ENCODE measurements at regions not wholly inside any gene's neighbourhood (a gene's known extent, or its start where the extent isn't known, plus 50 kb on each side); places are given as distances from the start of the nearest gene placed in this dataset.
A peak's percentile ranks its signal among the peaks of the same experiment; 100 is the strongest.
"Not testable (repeated sequence)": the region's sequence is repeated elsewhere in the genome, so short reads cannot be mapped to it uniquely, and the experiment has no call there.

DNA sequence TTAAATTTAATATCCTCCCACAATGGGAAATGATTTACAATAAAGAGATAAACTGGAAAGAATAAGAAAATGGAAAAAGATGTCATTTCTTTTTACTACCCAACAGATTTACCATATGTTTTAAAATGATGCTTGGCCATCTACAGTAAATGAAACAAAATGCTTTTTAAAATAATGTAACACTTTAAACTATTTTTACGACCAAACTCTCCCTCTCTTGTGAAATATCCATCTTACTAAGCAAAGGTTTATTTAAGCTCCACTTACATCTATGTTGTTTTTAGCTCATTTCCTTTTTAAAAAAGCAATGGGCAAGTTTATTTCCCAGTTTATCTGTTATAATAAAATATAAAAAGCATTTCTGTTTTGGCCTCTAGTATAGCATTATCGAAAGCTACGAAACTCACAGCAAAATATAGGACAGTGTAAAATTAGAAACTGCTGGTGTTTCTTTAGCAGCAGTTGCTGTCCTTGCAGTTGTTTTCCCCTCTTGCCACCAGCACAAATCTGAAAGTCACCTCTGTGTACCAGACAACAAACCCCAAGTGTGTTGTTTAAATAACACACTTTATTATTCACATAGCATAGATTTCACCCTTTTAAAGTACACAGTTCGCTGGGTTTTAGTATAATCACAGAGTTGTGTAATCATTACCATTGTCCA, 195.1 kb downstream of the CDRT15L2 start:
- no peak for DNase-seq

DNA sequence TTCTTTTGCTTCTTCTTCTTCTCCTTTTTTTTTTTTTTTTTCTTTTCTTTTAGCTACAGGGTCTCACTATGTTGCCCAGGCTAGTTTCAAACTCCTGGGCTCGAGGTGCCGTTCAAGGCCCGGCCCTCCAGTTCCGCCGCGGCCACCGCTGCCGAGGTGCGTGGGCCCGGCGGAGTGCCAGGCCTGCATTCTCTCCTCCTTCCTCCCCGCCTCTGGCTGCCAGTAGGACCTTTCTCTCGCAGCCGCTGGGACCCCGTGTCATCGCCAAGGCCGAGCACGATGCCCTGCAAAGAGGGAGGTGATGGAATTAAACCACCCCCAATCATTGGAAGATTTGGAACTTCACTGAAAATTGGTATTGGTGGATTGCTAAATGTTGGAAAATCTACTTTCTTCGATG, 195.8 kb downstream of the CDRT15L2 start:
- no peak for DNase-seq

DNA sequence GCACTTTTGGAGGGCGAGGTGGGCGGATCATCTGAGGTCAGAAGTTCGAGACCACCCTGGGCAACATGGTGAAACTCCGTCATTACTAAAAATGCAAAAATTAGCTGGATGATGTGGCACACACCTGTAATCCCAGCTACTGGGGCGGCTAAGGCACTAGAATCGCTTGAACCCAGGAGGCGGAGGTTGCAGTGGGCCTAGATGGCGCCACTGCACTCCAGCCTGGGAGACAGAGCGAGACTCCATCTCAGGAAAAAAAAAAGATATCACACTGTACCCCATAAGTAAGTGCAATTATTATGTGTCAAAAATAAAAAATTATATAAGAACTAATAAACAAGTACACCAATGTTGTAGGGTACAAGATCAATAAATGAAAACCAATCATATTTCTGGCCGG, 200.0 kb downstream of the CDRT15L2 start:
- DNase-seq, result no peak

DNA sequence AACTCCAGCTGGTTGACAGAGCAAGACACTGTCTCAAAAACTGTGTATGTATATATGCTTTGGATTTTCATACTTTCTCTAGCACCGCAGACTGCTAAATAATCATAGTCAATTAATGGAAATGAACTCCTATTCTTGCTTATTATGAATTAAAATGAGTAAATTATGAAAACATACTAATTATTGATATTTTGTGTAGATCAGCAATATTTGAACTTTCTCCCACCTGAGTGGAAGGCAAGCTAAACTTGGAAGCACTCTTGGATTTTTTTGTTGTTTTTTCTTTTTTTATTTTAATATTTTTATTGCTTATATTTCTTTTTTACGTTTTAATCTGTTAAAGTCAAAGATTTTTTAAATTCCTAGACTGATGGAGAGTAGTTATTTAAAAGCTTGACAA, 201.7 kb downstream of the CDRT15L2 start:
- no peak for DNase-seq

DNA sequence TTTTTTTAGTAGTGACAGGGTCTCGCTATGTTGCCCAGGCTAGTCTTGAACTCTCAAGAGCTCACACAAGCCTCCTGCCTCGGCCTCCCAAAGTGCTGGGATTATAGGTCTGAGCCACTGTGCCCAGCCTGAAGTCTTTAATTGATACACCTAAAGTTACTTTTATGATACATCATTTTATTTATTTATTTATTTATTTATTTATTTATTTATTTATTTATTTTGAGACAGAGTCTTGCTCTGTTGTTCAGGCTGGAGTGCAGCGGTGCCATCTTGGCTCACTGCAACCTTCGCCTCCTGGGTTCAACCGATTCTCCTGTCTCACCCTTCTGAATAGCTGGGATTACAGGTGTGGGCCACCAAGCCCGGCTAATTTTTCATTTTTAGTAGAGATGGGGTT, 202.3 kb downstream of the CDRT15L2 start:
- DNase-seq, result not testable (repeated sequence)

DNA sequence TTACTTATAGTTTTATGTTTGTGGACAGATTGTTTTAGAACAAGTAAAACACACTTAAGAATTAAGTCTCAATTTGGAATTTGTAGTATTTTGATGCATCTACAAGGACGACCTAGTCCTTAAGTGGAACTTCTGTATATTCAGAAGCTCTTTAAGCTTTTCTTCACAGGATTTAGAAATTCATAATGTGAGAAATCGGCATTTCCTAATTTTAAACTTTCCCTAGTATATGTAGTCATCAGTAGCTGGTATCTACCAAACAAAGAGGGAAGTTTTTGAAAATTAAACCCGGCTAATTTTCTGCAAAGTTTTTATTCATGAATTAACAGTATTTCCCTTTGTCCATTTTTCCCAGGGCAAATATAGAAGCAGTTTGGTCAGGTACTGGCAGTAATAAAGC, 203.6 kb downstream of the CDRT15L2 start:
- DNase-seq, result no peak

DNA sequence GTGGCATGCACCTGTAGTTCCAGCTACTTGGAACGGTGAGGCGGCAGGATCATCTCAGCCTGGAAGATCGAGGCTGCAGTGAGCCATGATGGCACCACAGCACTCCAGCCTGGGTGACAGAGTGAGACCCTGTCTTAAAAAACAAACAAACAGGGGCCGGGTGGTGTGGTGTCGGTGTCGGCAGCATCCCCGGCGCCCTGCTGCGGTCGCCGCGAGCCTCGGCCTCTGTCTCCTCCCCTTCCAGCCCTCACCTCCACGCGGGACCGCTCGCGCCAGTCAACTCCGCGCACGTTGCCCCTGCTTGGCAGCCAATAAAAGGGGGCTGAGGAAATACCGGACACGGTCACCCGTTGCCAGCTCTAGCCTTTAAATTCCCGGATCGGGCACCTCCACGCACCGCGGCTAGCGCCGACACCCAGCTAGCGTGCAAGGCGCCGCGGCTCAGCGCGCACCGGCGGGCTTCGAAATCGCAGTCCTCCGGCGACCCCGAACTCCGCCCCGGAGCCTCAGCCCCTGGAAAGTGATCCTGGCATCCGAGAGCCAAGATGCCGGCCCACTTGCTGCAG, 204.7 kb downstream of the CDRT15L2 start:
- no peak for DNase-seq

DNA sequence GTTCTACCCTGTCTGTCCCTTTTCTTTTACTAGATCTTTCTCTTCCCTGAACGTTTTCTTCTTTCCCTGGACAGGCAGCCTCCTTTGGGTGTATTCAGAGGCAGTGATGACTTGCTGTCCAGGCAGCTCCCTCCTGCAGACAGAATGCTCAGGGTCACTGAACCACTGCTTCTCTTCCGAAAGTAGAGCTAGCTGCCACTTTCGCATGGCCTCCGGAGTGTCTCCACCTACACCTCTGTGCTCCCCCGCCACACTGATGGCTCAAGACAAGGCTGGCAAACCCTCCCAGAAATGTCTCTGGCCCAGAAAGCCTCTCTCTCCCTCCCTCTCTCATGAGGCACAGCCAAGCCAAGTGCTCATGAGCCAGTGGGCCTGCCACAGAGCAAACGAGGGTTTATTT, 207.8 kb downstream of the CDRT15L2 start:
- no peak for DNase-seq

DNA sequence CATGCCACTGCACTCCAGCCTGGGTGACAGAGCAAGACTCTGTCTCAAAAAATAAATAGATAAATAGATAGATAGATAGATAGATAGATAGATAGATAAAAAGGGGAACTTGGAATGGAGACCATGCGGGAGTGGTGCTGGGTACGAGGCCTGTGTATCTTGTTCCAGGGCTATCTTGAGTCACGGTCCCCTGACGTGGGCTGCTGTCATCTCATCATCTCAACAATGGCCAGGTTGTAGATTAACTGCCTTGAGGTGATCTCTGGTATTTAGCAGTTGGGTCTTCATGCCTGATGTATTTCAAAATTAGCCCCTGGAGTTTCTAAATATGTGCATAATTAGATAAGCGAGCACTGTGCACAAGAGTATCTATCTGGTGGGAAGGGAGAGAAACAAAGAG, 212.1 kb downstream of the CDRT15L2 start:
- no peak for DNase-seq

DNA sequence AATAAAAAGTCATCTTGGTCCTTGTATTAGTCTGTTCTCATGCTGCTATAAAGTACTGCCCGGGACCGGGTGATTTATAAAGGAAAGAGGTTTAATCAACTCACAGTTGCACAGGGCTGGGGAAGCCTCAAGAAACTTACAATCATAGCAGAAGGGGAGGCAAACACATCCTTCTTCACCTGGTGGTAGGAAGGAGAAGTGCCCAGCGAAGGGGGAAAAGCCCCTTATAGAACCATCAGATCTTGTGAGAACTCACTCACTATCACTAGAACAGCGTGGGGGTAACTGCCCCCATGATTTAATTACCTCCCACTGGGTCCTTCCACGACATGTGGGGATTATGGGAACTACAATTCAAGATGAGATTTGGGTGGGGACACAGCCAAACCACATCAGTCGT, 215.0 kb downstream of the CDRT15L2 start:
- DNase-seq, result not testable (repeated sequence)

DNA sequence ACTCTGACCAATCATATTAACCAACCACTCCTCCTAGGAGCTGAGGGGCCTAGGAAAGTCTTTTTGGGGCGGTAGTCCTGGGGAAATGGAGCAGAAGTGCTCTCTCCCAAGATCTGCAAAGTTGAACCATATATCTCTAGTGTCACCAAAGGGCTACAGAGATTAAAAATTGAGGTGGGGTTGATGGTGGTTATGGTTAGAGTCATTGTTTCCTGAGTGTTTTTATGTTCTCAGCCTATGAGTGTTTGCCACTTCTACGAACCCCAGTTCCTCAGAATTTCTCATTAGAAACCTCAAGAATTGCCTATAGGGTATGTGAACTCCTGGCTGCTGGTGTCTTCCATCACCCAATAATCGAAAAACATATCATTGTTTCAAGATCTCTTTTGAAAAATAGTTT, 217.8 kb downstream of the CDRT15L2 start:
- no peak for DNase-seq

DNA sequence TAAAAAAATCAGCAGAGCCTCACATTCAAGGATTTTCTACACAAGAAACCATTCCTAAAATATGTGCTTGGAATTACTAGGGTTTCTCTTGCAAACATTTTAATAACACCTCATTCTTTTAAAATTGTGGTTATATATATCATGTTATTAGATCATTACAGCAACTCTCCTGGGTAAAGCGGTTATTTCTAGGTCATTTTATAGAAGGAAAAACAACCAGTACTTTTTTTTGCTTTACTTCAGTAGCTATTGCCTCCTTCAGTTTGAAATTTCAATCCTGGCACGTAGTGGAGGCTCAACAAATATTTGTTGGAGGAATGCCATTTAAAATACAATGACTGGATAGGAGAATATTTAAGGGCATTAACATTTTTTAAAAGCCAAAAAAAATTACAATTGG, 220.6 kb downstream of the CDRT15L2 start:
- DNase-seq, result no peak

DNA sequence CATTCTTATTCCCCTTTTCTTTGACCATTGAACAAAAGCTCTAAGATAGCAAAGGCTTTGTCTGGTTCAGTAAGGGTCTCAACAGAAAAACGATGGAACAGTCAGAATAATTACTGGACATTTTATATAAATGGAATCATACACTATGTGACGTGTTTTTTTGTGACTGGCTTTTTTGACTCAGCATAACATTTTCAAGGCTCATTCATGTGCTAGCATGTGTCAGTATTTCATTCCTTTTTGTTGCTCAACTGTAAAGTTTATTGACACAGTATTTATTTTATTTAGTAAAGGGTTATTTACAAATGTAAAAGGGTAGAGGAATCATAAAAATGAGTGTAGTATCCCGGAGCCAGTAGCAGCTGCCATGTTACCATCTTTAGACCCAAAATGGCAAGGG, 226.2 kb downstream of the CDRT15L2 start:
- DNase-seq, result no peak

DNA sequence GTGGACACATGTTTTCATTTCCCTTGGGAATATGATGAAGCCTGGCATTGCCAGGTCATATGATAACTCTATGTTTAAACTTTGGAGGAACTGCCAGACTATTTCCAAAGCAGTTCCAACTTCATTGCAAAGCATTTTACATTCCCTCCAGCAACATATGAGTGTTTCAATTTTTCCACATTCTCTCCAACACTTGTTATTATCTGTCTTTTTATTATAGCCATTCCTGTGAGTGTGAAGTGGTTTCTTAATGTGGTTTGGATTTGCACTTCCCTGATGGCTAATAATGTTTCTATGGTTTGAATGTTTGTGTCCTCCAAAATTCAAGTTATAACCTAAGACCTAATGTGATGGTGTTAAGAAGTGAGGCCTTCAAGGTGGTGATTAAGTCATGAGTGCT, 228.0 kb downstream of the CDRT15L2 start:
- not testable (repeated sequence) for DNase-seq

DNA sequence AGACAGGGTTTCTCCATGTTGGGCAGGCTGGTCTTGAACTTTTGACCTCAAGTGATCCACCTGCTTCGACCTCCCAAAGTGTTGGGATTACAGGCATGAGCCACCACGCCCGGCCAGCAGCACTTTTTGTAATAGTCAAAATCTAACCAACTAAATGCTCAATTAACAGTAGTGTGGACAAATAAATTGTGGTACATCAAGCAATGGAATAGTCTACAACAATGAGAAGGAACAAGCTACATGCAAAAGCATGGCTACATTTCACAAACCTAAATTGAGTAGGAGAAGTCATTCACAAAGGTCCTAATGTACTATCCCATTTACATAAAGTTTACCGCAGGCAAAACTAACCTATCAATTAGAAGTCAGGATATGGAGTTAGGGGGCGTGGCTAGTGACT, 227.4 kb downstream of the USP22 start:
- DNase-seq, result not testable (repeated sequence)

DNA sequence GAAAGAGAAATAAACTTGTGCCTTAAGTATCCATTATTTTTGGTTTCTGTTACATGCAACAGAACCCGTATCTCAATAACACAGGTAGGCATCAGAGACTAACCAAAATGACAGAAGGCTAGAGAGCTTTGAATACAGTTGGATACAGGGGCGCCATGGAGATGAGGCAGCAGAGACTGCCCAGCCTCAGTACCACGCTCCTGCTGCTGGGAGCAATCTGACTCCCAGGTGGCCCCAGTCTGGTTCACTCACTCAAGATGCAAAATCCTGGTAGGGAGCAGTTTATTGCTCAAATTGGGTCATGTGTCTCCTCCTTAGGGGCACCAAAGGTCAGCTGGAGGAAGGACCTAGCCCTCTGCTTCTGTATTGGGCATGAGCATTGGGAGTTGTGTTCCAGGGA, 218.9 kb downstream of the USP22 start:
- DNase-seq, result no peak

DNA sequence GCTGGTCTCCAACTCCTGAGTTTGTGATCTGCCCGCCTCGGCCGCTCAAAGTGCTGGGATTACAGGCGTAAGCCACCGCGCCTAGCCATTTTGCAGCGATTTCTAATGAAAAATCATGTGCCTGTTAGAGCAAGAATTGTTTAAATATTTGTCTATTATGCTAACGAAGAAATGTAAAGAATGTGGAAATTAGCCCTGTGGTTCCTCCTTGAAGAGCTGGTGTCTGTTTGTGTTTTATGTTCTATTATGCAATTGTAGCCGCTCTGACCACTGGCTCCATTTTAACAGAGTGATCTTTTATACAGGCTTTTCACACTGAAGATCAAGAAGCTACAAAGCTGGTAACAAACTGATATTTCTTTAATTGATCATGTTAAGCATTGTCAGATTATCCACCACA, 217.3 kb downstream of the USP22 start:
- DNase-seq, result no peak

DNA sequence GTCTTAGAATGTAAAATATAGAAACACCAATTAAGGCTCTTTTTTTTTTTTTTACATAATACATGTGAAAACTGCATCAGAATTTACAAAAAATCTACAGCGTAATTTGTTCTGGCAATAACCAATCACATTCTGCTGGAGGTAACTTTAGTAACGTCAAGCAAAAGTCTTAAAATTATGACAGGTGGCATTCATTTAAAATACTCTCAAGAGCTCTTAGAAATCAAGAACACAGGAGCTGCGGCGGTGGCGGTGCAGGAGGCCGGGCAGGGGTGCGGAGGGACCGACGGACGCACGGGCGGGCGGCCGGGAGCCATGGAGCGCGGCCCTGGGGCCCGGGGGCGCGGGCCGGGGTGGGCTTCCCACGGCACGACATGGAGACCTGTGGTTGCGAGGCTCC, 202.4 kb downstream of the USP22 start:
- not testable (repeated sequence) for DNase-seq

DNA sequence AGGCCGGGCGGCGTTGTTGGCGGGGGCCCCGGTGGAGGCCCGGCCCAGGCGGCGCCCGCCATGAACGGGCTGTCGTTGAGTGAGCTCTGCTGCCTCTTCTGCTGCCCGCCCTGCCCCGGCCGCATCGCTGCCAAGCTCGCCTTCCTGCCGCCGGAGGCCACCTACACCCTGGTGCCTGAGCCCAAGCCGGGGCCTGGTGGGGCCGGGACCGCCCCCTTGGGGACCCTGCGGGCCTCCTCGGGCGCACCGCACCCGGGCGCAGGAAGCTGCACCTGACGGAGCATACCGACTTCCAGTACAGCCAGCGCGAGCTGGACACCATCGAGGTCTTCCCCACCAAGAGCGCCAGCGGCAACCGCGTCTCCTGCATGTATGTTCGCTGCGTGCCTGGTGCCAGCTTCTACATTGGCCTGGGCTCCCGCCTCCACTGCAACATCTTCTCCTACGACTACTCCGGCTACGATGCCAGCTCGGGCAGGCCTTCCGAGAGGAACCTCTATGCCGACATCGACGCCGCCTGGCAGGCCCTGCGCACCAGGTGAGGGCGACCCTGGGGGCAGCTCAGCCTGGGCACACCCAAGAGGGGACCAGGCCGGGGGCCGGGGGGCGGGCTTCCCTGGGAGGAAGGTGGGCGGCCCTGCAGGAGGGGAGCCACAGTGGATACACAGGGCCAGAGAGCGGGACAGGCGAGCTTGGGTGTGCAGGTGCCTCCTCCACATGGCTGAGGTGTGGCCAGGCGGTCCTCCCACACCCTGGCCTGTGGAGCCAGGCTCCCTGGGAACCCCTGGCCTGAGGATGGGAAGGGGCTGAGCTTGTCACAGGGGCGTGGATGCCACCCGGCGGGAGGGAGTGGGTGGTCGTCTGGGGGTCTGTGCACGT, 201.6 kb downstream of the USP22 start:
- DNase-seq, result not testable (repeated sequence)

DNA sequence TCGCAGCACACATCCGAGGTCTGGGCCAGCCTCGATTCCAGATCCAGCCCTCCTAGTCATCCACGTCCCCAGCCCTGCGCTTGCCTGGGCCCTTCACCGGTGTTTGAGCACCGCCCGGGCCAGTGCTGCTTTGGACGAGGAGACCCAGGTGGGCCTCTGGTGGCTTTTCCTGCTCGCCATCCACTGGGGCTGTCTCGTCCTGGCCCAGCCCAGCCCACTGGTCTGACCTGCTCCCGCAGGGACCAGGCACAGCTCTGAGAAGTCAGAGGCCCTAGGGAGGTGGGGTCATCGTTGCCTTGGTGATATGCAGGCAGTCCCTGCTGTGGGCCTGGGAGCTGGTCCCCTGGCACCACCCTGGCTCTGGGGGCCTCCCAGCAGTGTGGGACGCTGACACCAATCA, 200.8 kb downstream of the USP22 start:
- not testable (repeated sequence) for DNase-seq

DNA sequence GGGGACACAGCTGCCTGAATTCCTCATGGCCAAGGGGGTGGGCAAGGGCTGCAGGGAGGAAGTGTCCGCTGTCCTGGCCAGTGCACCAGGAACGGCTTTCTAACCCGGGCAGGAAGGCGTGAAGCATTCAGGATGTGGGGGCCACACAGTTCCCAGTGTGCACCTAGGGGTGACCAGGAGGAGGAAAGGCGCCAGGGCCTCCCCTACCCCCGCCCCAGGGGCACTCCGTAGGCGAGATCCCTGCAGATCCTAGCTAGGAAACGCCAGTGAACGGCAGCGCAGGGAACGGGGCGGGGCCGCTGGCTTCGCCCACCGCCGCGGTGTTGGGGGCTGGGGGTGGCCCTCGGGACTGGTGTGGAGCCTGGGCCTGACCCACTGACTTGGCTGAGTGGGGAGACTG, 199.6 kb downstream of the USP22 start:
- not testable (repeated sequence) for DNase-seq

DNA sequence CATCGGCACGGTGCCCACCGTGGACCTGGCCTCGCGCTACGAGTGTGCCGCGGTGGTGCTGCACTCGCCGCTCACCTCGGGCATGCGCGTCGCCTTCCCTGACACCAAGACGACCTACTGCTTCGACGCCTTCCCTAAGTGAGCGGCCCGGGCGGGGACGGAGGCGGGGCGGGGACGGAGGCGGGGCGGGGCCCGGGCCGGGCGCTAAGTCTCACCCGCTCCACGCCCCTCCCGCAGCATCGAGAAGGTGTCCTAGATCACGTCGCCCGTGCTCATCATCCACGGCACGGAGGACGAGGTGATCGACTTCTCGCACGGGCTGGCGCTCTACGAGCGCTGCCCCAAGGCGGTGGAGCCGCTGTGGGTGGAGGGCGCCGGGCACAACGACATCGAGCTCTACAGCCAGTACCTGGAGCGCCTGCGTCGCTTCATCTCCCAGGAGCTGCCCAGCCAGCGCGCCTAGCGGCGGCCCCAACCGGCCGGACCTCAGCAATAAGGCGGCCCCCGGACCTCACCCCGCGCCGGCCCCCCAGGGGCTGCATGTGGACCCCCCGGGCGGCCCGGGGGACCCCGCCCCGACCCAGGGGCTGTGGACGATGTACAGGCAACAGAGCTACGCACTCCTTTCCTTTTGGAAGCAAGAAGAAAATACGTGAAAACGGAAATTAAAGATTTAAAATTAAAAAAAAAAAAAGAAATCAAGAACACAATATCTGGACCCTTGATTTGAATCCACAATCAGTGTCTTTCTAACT, 198.8 kb downstream of the USP22 start:
- DNase-seq, result peak; percentile 57

DNA sequence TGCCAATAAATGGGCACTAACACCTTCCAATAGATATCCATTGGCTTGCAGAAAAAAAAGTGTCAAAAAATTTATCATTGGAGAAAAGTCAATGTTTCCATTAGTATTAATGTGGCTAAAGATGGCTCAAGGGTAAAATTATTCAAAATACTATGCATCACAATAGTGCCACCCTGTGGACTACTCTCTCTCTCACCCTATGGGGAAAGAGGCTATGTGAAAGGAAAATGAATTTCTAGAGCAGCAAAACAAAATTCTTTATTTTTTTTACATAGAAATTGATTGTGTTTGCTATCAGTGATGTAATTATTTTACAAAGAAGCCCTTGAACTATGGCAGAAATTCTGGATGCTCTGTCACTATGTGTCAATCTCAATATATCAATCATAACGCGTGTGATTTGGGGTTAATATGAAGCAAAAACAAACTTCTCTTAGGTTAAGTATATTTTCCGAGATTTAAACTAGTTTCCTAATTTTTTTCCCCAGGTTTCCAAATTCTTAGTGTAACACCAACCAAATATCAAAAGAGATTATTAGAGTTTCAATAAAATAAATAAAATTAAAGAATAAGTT, 193.9 kb downstream of the USP22 start:
- DNase-seq, result not testable (repeated sequence)
